Bronchial epithelial cell (primary cell): ENCODE measurements at regions not wholly inside any gene's neighbourhood (a gene's known extent, or its start where the extent isn't known, plus 50 kb on each side); places are given as distances from the start of the nearest gene placed in this dataset.

Source experiments
- DNase-seq: peaks from one replicate; pipeline ENCODE4 v3.0.0-alpha.2; 2010; ENCODE audit warnings: low read depth
- FAIRE-seq: peaks from 2 replicates; lab custom pipeline; 2011; peaks lifted over from hg19 to GRCh38; lab: Jason Lieb, UNC
- H3K27me3 ChIP-seq: 2 replicates; pipeline ENCODE4 v1.5.1; 2011; ENCODE audit warnings: low read length; ENCODE audit not compliant: control insufficient read depth, insufficient read depth
- H3K36me3 ChIP-seq: 2 replicates; pipeline ENCODE4 v1.5.1; 2011; ENCODE audit warnings: low read length; ENCODE audit not compliant: control insufficient read depth, insufficient read depth
- H3K4me3 ChIP-seq: 2 replicates; pipeline ENCODE4 v1.5.1; 2011; ENCODE audit warnings: mild to moderate bottlenecking, low read depth, low read length, control low read depth
- CTCF ChIP-seq: IDR thresholded peaks from 2 replicates; pipeline ENCODE4 v1.5.1; 2011; ENCODE audit warnings: mild to moderate bottlenecking, moderate library complexity, low read length, control low read depth, inconsistent platforms; ENCODE audit not compliant: insufficient read depth, severe bottlenecking

GRCh38 chr2:239580199-239580527 lies 179.3 kb upstream of the HDAC4 start:
- no peak for FAIRE-seq
- no peaks in the 10 kb centered on the region for H3K27me3 ChIP-seq

DNA sequence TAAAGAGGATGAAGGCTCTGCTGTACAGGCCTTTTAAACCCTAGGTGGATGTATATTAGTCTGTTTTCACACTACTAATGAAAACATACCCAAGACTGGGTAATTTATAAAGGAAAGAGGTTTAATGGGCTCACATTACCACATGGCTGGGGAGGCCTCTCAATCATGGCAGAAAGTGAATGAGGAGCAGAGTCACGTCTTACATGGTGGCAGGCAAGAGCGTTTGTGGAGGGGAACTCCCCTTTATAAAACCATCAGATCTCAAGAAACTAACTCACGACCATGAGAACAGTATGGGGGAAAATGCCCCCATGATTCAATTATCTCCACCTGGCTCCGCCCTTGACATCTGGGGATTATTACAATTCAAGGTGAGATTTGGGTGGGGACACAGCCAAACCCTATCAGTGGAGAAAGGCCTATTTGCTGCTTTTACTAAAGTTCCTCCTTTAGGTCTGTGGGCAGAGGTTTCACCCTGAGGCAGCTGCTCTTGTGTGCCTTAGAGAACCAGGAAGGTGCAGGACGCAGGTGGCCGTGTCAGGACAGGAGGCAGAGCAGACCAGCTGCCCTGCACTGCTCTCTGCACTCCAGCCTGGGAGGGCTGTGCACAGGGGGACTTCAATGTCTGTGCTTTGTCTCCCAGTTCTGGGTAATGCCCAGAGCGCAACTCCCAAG lies 178.8 kb upstream of the HDAC4 start:
- H3K4me3 ChIP-seq = no peak overlapping the region
- H3K36me3 ChIP-seq = no peaks in the 10 kb centered on the region
- DNase-seq = no peak
- TF ChIP-seq CTCF = no peak
- FAIRE-seq = no peak
- H3K27me3 ChIP-seq = no peaks in the 10 kb centered on the region

More at GRCh38 chr2:239580199-239580527, 179.3 kb upstream of the HDAC4 start:
- TF ChIP-seq CTCF = no peak
- no peaks in the 10 kb centered on the region for H3K36me3 ChIP-seq
- H3K4me3 ChIP-seq = no peak overlapping the region
- no peak for DNase-seq

DNA sequence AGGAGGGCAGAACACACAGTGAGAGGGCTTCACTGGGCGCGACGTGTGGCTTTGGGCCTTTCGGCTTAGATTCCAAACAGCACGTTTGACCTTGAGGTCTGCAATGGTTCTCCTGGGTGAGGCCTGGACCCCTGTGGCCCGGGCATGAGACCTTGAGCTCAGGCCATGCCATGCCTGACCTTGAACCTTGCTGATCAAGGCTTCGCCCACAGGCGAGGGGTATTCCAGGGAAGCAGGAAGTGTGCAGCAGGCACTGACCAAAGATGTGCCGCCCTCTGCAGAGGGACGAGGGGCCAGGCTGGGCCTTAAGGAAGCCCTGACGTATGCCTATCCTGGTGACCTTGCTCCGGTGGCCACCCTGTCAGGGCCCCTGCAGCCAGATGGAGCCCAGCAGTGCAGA lies 178.3 kb upstream of the HDAC4 start:
- no peaks in the 10 kb centered on the region for H3K27me3 ChIP-seq
- H3K36me3 ChIP-seq = no peaks in the 10 kb centered on the region
- DNase-seq = no peak
- no peak for FAIRE-seq
- TF ChIP-seq CTCF = no peak
- no peak overlapping the region for H3K4me3 ChIP-seq

DNA sequence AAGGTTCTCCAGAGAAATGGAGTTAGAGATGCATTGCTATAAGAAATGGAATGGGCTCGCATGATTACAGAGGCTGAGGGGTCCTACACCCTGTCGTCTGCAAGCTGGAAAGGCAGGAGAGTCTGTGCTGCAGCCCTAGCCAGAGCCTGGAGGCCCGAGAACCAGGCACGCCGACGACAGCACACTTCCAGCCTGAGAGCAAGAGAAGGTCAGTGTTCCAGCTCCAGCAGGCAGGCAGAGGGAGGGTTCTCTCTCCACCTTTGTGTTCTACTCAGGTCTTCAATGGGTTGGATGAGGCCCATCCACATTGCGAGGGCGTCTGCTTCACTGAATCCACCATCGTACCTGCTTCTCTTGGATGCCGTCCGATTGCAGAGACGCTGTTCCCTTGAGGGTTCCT lies 177.6 kb upstream of the HDAC4 start:
- Histone ChIP-seq H3K27me3 (no peaks in the 10 kb centered on the region), H3K36me3 (no peaks in the 10 kb centered on the region), H3K4me3 (no peak overlapping the region)
- FAIRE-seq (no peak), DNase-seq (no peak)
- no peak for TF ChIP-seq CTCF

DNA sequence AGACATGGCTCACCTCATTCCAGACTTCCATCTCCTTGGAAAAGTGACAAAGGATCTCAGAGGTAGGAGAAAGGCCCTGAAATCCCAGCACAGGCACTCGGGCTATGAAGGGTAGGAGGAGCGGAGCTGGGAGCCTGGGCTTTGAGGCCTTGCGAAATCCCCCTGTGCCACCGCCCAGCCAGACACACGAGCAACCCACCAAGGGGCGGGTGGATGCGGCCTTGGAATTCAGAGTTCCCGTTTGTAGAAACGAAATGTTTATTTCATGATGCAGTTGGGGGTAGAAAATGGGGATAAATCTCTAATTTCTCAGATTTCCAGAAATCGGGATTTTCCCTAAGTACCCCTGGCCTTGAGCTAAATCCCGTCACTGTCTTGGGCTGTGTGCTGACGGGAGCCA lies 177.1 kb upstream of the HDAC4 start:
- TF ChIP-seq CTCF = no peak
- H3K36me3 ChIP-seq = no peaks in the 10 kb centered on the region
- H3K4me3 ChIP-seq = no peak overlapping the region
- FAIRE-seq (no peak), DNase-seq (no peak)
- H3K27me3 ChIP-seq = no peaks in the 10 kb centered on the region
